OCI-LY7 (cell line): ENCODE measurements at regions not wholly inside any gene's neighbourhood (a gene's known extent, or its start where the extent isn't known, plus 50 kb on each side); places are given as distances from the start of the nearest gene placed in this dataset.

Source experiments
- BruUV-seq: library from RNA; stranded (reverse); fragments of 400-500 nt; replicated peaks from 2 replicates; lab custom pipeline; 2021; lab: Mats Ljungman, UMichigan
- CTCF ChIA-PET: fragments of 300-600 bp; sonication (Branson Sonifier 250); formaldehyde crosslinking; loops from one replicate; lab custom pipeline; 2022; ENCODE audit warnings: antibody characterized with exemption; ENCODE audit not compliant: unreplicated experiment; lab: Charles Lee
- POLR2A ChIA-PET: fragments of 300-600 bp; sonication (Branson Sonifier 250); formaldehyde crosslinking; loops from one replicate; lab custom pipeline; 2022; ENCODE audit warnings: antibody characterized with exemption; lab: Charles Lee
- DNase-seq: peaks from one replicate; pipeline ENCODE4 v3.0.0-alpha.2; 2015; ENCODE audit warnings: low spot score
- H2AFZ ChIP-seq: fragments of 200-600 bp; sonication (generic), shearing (Covaris generic); 2 replicates; pipeline ENCODE4 v1.6.1; 2014; ENCODE audit warnings: mild to moderate bottlenecking, antibody characterized with exemption, low read length, moderate library complexity
- H3K27ac ChIP-seq: fragments of 200-600 bp; sonication (generic); 2 replicates; pipeline ENCODE4 v1.5.1; 2014; ENCODE audit warnings: mixed run types, low read depth, mild to moderate bottlenecking, moderate library complexity, low read length, inconsistent platforms; ENCODE audit not compliant: poor library complexity, severe bottlenecking
- H3K36me3 ChIP-seq: fragments of 200-600 bp; sonication (generic); 2 replicates; pipeline ENCODE4 v1.6.1; 2014; ENCODE audit warnings: mild to moderate bottlenecking, antibody characterized with exemption, low read length, moderate library complexity, mixed read lengths; ENCODE audit not compliant: insufficient read depth
- H3K4me1 ChIP-seq: fragments of 200-600 bp; sonication (generic); 2 replicates; pipeline ENCODE4 v1.5.1; 2014; ENCODE audit warnings: mild to moderate bottlenecking, low read length; ENCODE audit not compliant: insufficient read depth, poor library complexity, severe bottlenecking
- H3K4me2 ChIP-seq: fragments of 200-600 bp; sonication (generic); 2 replicates; pipeline ENCODE4 v1.6.1; 2014; ENCODE audit warnings: mild to moderate bottlenecking, low read length
- H3K4me3 ChIP-seq: fragments of 200-600 bp; sonication (generic); 2 replicates; pipeline ENCODE4 v1.5.1; 2014; ENCODE audit warnings: mild to moderate bottlenecking, low read depth, low read length; ENCODE audit not compliant: poor library complexity, severe bottlenecking
- H3K79me2 ChIP-seq: fragments of 200-600 bp; sonication (generic); 2 replicates; pipeline ENCODE4 v1.6.1; 2016; ENCODE audit warnings: low read depth, mild to moderate bottlenecking, low read length, moderate library complexity, mixed read lengths; ENCODE audit not compliant: insufficient read depth
- H3K9me2 ChIP-seq: fragments of 200-600 bp; sonication (generic); 2 replicates; pipeline ENCODE4 v1.6.1; 2016; ENCODE audit warnings: mild to moderate bottlenecking, low read length, mixed read lengths; ENCODE audit not compliant: insufficient read depth
- H3K9me3 ChIP-seq: fragments of 200-600 bp; sonication (generic); 2 replicates; pipeline ENCODE4 v1.6.1; 2014; ENCODE audit warnings: mild to moderate bottlenecking, mixed run types, low read length, mixed read lengths
- H4K20me1 ChIP-seq: fragments of 200-600 bp; sonication (generic); 2 replicates; pipeline ENCODE4 v1.6.1; 2014; ENCODE audit warnings: mild to moderate bottlenecking, antibody characterized with exemption, low read length, moderate library complexity, mixed read lengths; ENCODE audit not compliant: insufficient read depth
- CTCF ChIP-seq: fragments of 200-600 bp; sonication (generic); conservative IDR thresholded peaks from 2 replicates; pipeline ENCODE4 v1.5.1; 2014; ENCODE audit warnings: mild to moderate bottlenecking, antibody characterized with exemption, low read length, moderate library complexity, mixed read lengths
- EZH2phosphoT487 ChIP-seq: fragments of 200-600 bp; sonication (generic); IDR thresholded peaks from 2 replicates; pipeline ENCODE4 v1.6.1; 2018; ENCODE audit warnings: low read depth, borderline replicate concordance, mild to moderate bottlenecking, mixed run types, antibody characterized with exemption, low read length, moderate library complexity, mixed read lengths
- intact Hi-C: fragments of 100-400 bp; cut with micrococcal nuclease; formaldehyde crosslinking; loops from one replicate; pipeline ENCODE4 v1.10.0; 2022; ENCODE audit not compliant: unreplicated experiment

- Histone ChIP-seq H3K36me3 (no peaks in the 10 kb centered on the region), H3K9me3 (no peaks in the 10 kb centered on the region), H3K79me2 (no peaks in the 10 kb centered on the region), H3K27ac (no peak overlapping the region), H3K4me1 (no peaks in the 10 kb centered on the region), H3K4me2 (no peak overlapping the region), H3K9me2 (no peaks in the 10 kb centered on the region), H4K20me1 (no peaks in the 10 kb centered on the region), H3K4me3 (no peak overlapping the region), H2AFZ (no peak overlapping the region)
- ChIA-PET CTCF (no interaction called here), POLR2A (interaction anchor here (0.6 to 1.3 kb wide), 3 partner anchors 7 to 53 kb away, joined by 3 read pairs; no protein-coding TSS in a partner anchor)
- no peak for DNase-seq
- no peak for TF ChIP-seq CTCF
- no peak for TF ChIP-seq EZH2phosphoT487
- no TSS peak for BruUV-seq
- intact Hi-C loops = no loop called here
Measured at GRCh38 chr6:91540902-91541301, 954.0 kb upstream of the MAP3K7 start.

GRCh38 chr6:91539456-91539855 is 952.6 kb upstream of the MAP3K7 start:
- H2AFZ ChIP-seq = no peak overlapping the region
- BruUV-seq = no TSS peak
- intact Hi-C loops = no loop called here
- no peak for DNase-seq
- no peak overlapping the region for H3K27ac ChIP-seq
- H3K9me3 ChIP-seq = no peaks in the 10 kb centered on the region
- ChIA-PET CTCF (no interaction called here), POLR2A (interaction anchor here (0.7 kb wide), 2 partner anchors 206 to 243 kb away, joined by 3 to 4 read pairs; no protein-coding TSS in a partner anchor)
- no peaks in the 10 kb centered on the region for H4K20me1 ChIP-seq
- no peaks in the 10 kb centered on the region for H3K36me3 ChIP-seq
- H3K4me1 ChIP-seq = no peaks in the 10 kb centered on the region
- H3K4me2 ChIP-seq = no peak overlapping the region
- H3K79me2 ChIP-seq = no peaks in the 10 kb centered on the region
- no peak overlapping the region for H3K4me3 ChIP-seq
- no peaks in the 10 kb centered on the region for H3K9me2 ChIP-seq
- TF ChIP-seq EZH2phosphoT487 (no peak), CTCF (no peak)

GRCh38 chr6:91538622-91539021 is 951.8 kb upstream of the MAP3K7 start:
- no peak overlapping the region for H2AFZ ChIP-seq
- H3K4me2 ChIP-seq = no peak overlapping the region
- DNase-seq = no peak
- H3K79me2 ChIP-seq = no peaks in the 10 kb centered on the region
- H3K4me1 ChIP-seq = no peaks in the 10 kb centered on the region
- H4K20me1 ChIP-seq = no peaks in the 10 kb centered on the region
- intact Hi-C loops = no loop called here
- no peak overlapping the region for H3K4me3 ChIP-seq
- POLR2A ChIA-PET = no interaction called here
- H3K27ac ChIP-seq = no peak overlapping the region
- CTCF ChIA-PET = no interaction called here
- no peaks in the 10 kb centered on the region for H3K9me3 ChIP-seq
- TF ChIP-seq EZH2phosphoT487 (no peak), CTCF (no peak)
- H3K9me2 ChIP-seq = no peaks in the 10 kb centered on the region
- no TSS peak for BruUV-seq
- no peaks in the 10 kb centered on the region for H3K36me3 ChIP-seq
